GM04503 (cell line): ENCODE measurements at regions not wholly inside any gene's neighbourhood (a gene's known extent, or its start where the extent isn't known, plus 50 kb on each side); places are given as distances from the start of the nearest gene placed in this dataset.
A peak's percentile ranks its signal among the peaks of the same experiment; 100 is the strongest.
"Not testable (repeated sequence)": the region's sequence is repeated elsewhere in the genome, so short reads cannot be mapped to it uniquely, and the experiment has no call there.

Experiments used
- DNase-seq: peaks from one replicate; pipeline ENCODE4 v3.0.0-alpha.2; 2012; ENCODE audit warnings: low read depth

GRCh38 chr17:14621826-14622614 is 321.1 kb downstream of the HS3ST3B1 start:
- DNase-seq: no peak

GRCh38 chr17:14619821-14620220 is 318.9 kb downstream of the HS3ST3B1 start:
- no peak for DNase-seq

- peak; percentile 4 for DNase-seq
Measured at GRCh38 chr17:14616528-14616927, 315.6 kb downstream of the HS3ST3B1 start.

GRCh38 chr17:14605267-14605599 is 304.4 kb downstream of the HS3ST3B1 start:
- no peak for DNase-seq

GRCh38 chr17:14604591-14605266 is 303.8 kb downstream of the HS3ST3B1 start:
- DNase-seq: no peak

GRCh38 chr17:14596224-14596623 is 295.3 kb downstream of the HS3ST3B1 start:
- no peak for DNase-seq

- no peak for DNase-seq
Measured at GRCh38 chr17:14595656-14596055, 294.8 kb downstream of the HS3ST3B1 start.

- DNase-seq: no peak
Measured at GRCh38 chr17:14594690-14595089, 293.8 kb downstream of the HS3ST3B1 start.

GRCh38 chr17:14593956-14594355 is 293.1 kb downstream of the HS3ST3B1 start:
- no peak for DNase-seq

- no peak for DNase-seq
Measured at GRCh38 chr17:14590459-14591250, 289.8 kb downstream of the HS3ST3B1 start.

GRCh38 chr17:14585099-14585498 is 284.2 kb downstream of the HS3ST3B1 start:
- DNase-seq: no peak

- DNase-seq: no peak
Measured at GRCh38 chr17:14582996-14583395, 282.1 kb downstream of the HS3ST3B1 start.

- no peak for DNase-seq
Measured at GRCh38 chr17:14581186-14581830, 280.4 kb downstream of the HS3ST3B1 start.

GRCh38 chr17:14580499-14580898 is 279.6 kb downstream of the HS3ST3B1 start:
- DNase-seq: no peak

- no peak for DNase-seq
Measured at GRCh38 chr17:14579716-14580115, 278.8 kb downstream of the HS3ST3B1 start.

GRCh38 chr17:14575471-14575953 is 274.6 kb downstream of the HS3ST3B1 start:
- DNase-seq: no peak

GRCh38 chr17:14560325-14560724 is 259.4 kb downstream of the HS3ST3B1 start:
- DNase-seq: not testable (repeated sequence)

GRCh38 chr17:14559264-14560119 is 258.6 kb downstream of the HS3ST3B1 start:
- no peak for DNase-seq

- DNase-seq: no peak
Measured at GRCh38 chr17:14557480-14557879, 256.6 kb downstream of the HS3ST3B1 start.

- DNase-seq: no peak
Measured at GRCh38 chr17:14553847-14554246, 253.0 kb downstream of the HS3ST3B1 start.

GRCh38 chr17:14552306-14552705 is 251.4 kb downstream of the HS3ST3B1 start:
- DNase-seq: no peak
